ENCODE measurements at regions not wholly inside any gene's neighbourhood (a gene's known extent, or its start where the extent isn't known, plus 50 kb on each side); places are given as distances from the start of the nearest gene placed in this dataset.

DNA sequence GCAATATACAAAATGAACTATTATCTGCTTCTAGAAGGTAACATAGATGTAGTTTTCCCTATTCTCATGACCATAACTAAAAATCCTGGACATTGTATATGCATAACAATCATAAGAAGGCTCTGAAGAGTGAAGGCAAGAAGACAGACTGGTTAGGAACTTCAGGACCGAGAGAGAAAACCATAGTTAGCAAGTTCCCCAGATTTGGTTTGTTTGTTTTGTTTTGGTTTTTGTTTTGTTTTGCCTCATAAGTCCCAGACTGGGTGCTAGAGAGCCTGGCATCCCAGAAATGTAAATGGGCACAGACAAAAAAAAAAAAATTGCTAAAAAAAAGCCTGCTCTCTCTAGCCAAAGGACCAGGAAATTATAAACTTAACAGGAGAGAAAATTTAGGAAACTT, 192.2 kb upstream of the FBXO11 start:
- Histone ChIP-seq H3K9ac (ENCODE audit: insufficient read depth in 1 of 2, low read depth in 2 of 2, low read length in 2 of 2) (no peak overlapping the region), H4K20me1 (replicated peaks; ENCODE audit: control insufficient read depth, insufficient read depth, low read length) (no peaks in the 10 kb centered on the region), H3K4me2 (ENCODE audit: insufficient read depth, low read length) (no peak overlapping the region), H3K4me3 (no peak overlapping the region), H3K27ac (ENCODE audit: extremely low read depth, low read depth, low read length) (no peak overlapping the region), H3K4me1 (replicated peaks in 1 of 2; ENCODE audit: control insufficient read depth in 2 of 2, insufficient read depth in 2 of 2, low read length in 2 of 2) (no peaks in the 10 kb centered on the region), H3K79me2 (ENCODE audit: control insufficient read depth, insufficient read depth, low read length) (no peaks in the 10 kb centered on the region), H2AFZ (ENCODE audit: low read depth, low read length) (no peak overlapping the region), H3K36me3 (ENCODE audit: control insufficient read depth, insufficient read depth, low read length) (no peaks in the 10 kb centered on the region), H3K9me3 (replicated peaks; ENCODE audit: control insufficient read depth, insufficient read depth, low read depth, low read length) (no peaks in the 10 kb centered on the region), H3K27me3 (ENCODE audit: control insufficient read depth in 2 of 2, insufficient read depth in 2 of 2, low read length in 2 of 2) (peaks cover 0 to 5% of the 10 kb centered on the region in 2 experiments; a peak in 1 of 5 replicates), H3K9me1 (ENCODE audit: control insufficient read depth, insufficient read depth, low read length) (no peaks in the 10 kb centered on the region)
- CTCF ChIA-PET (ENCODE audit: low intra/inter-chr PET ratio): interaction anchor here (0.6 kb wide), 1 partner anchor 619 kb away, joined by 5 read pairs; no protein-coding TSS in a partner anchor
- POLR2A ChIA-PET: no interaction called here
- in situ Hi-C loops (cut with MboI) (no loop called here), intact Hi-C loops (cut with micrococcal nuclease) (no loop called here)
- no peak for FAIRE-seq
- ATAC-seq: no peak
- TF ChIP-seq, protein P1, sequence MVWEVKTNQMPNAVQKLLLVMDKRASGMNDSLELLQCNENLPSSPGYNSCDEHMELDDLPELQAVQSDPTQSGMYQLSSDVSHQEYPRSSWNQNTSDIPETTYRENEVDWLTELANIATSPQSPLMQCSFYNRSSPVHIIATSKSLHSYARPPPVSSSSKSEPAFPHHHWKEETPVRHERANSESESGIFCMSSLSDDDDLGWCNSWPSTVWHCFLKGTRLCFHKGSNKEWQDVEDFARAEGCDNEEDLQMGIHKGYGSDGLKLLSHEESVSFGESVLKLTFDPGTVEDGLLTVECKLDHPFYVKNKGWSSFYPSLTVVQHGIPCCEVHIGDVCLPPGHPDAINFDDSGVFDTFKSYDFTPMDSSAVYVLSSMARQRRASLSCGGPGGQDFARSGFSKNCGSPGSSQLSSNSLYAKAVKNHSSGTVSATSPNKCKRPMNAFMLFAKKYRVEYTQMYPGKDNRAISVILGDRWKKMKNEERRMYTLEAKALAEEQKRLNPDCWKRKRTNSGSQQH (CRISPR knock-in tag; IDR thresholded peaks at IDR 0.05): no peak
- TF ChIP-seq CREB3L1 (IDR thresholded peaks at IDR 0.05; ENCODE audit: borderline replicate concordance, low read depth) (no peak), GABPB2 (CRISPR knock-in tag; conservative IDR thresholded peaks at IDR 0.05) (no peak), TCF7 (IDR thresholded peaks at IDR 0.05; ENCODE audit: borderline replicate concordance) (no peak), HNRNPUL1 (IDR thresholded peaks at IDR 0.05; ENCODE audit: low read length) (no peak), ZNF212 (CRISPR knock-in tag; IDR thresholded peaks at IDR 0.05) (no peak), FIP1L1 (IDR thresholded peaks at IDR 0.05; ENCODE audit: low read depth, low read length, poor library complexity, severe bottlenecking) (no peak), CBX8 (IDR thresholded peaks at IDR 0.05; ENCODE audit: borderline replicate concordance, extremely low read depth, low read depth, low read length, poor library complexity, severe bottlenecking) (no peak), ZFP36 (IDR thresholded peaks at IDR 0.05; ENCODE audit: low read depth, low read length, partially characterized antibody) (no peak), HNRNPK (IDR thresholded peaks at IDR 0.05; ENCODE audit: low read depth, low read length, poor library complexity, severe bottlenecking) (no peak), CREM (IDR thresholded peaks at IDR 0.05; ENCODE audit: low read depth) (no peak), DACH1 (IDR thresholded peaks at IDR 0.05; ENCODE audit: partially characterized antibody) (no peak), STAT5B (CRISPR knock-in tag; IDR thresholded peaks at IDR 0.05) (no peak), BCOR (IDR thresholded peaks at IDR 0.05) (no peak), NEUROD1 (IDR thresholded peaks at IDR 0.05; ENCODE audit: borderline replicate concordance, low read depth, low read length, partially characterized antibody) (no peak), OTX1 (CRISPR knock-in tag; IDR thresholded peaks at IDR 0.05) (no peak), POLR2G (IDR thresholded peaks at IDR 0.05; ENCODE audit: low read depth, low read length) (no peak), ZNF830 (CRISPR knock-in tag; IDR thresholded peaks at IDR 0.05) (no peak)
- 0% methylated on average over 1 of the region's 1 CpG for WGBS (ENCODE audit: insufficient coverage, low coverage, missing lambda C conversion rate)
- no peak for DNase-seq (ENCODE audit: extremely low read depth in 1 of 4, low spot score in 3 of 4)
- no TSS peak for BruUV-seq (replicated peaks)

Data from K562 (cell line).